ENCODE measurements at regions not wholly inside any gene's neighbourhood (a gene's known extent, or its start where the extent isn't known, plus 50 kb on each side); places are given as distances from the start of the nearest gene placed in this dataset.

DNA sequence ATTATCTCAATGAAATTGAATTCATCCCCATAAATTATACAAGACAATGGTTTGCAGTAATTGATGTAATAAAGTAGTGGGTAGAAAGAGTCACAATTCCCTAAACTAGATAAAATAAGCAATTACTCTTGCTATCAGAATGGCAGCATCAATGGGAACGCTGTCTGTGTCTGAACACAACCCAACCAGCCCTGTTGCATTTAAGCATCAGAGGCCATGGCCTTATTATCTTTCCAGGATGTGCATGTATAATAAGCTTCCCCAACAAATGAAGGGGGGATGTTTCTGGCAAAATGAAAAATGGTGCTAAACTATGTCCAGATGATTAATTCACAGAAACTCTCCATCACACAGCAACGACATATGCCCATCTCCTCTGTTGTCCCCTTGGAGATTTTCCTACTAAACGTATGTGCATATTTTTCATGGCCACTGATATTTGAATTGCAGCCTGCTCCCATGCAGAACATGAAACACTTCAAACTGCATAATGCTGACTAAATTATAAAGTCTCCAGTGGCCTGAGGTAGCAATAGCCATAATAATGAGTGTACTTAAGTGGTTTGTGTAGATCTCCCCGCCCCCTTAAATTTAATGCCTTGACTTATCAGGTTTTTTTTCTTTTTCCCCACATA is 306.9 kb upstream of the ADAMTS16 start:
- ATAC-seq: no peak
- Histone ChIP-seq H3K27ac (no peak overlapping the region), H3K4me1 (no peaks in the 10 kb centered on the region), H3K36me3 (no peaks in the 10 kb centered on the region), H3K4me3 (no peak overlapping the region), H3K27me3 (no peaks in the 10 kb centered on the region), H3K9me3 (no peaks in the 10 kb centered on the region)
- 29% methylated on average over 4 of the region's 4 CpGs for WGBS (ENCODE audit: insufficient coverage, low coverage, low lambda C conversion rate, missing lambda C conversion rate)
- TF ChIP-seq, protein P1, sequence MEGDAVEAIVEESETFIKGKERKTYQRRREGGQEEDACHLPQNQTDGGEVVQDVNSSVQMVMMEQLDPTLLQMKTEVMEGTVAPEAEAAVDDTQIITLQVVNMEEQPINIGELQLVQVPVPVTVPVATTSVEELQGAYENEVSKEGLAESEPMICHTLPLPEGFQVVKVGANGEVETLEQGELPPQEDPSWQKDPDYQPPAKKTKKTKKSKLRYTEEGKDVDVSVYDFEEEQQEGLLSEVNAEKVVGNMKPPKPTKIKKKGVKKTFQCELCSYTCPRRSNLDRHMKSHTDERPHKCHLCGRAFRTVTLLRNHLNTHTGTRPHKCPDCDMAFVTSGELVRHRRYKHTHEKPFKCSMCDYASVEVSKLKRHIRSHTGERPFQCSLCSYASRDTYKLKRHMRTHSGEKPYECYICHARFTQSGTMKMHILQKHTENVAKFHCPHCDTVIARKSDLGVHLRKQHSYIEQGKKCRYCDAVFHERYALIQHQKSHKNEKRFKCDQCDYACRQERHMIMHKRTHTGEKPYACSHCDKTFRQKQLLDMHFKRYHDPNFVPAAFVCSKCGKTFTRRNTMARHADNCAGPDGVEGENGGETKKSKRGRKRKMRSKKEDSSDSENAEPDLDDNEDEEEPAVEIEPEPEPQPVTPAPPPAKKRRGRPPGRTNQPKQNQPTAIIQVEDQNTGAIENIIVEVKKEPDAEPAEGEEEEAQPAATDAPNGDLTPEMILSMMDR (IDR thresholded peaks at IDR 0.05): no peak
- TF ChIP-seq POLR2A (IDR thresholded peaks at IDR 0.05): no peak
- no peak for DNase-seq
- intact Hi-C loops (cut with DNase I): no loop called here

DNA sequence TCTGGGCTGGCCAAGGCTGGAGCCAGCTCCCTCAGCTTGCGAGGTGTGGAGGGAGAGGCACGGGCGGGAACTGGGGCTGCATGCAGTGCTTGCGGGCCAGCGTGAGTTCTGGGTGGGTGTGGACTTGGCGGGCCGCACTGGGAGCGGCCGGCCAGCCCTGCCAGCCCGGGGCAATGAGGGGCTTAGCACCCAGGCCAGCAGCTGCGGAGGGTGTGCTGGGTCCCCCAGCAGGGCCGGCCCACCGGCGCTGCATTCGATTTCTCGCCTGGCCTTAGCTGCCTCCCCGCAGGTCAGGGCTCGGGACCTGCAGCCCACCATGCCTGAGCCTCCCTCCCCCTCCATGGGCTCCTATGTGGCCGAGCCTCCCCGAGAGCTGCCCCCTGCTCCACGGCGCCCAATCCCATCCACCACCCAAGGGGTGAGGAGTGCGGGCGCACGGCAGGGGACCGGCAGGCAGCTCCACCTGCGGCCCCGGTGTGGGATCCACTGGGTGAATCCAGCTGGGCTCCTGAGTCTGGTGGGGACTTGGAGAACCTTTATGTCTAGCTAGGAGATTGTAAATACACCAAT is 302.6 kb upstream of the ADAMTS16 start:
- H3K4me3 ChIP-seq: no peak overlapping the region
- H3K27me3 ChIP-seq: no peaks in the 10 kb centered on the region
- H3K36me3 ChIP-seq: no peaks in the 10 kb centered on the region
- no peak for DNase-seq
- ATAC-seq: no peak
- H3K27ac ChIP-seq: no peak overlapping the region
- intact Hi-C loops (cut with DNase I): no loop called here
- no CpG with 5 or more reads among the region's 28 CpGs for WGBS (ENCODE audit: insufficient coverage, low coverage, low lambda C conversion rate, missing lambda C conversion rate)
- no peak for TF ChIP-seq POLR2A (IDR thresholded peaks at IDR 0.05)
- TF ChIP-seq, protein P1 (IDR thresholded peaks at IDR 0.05): no peak
- H3K9me3 ChIP-seq: no peaks in the 10 kb centered on the region
- H3K4me1 ChIP-seq: no peaks in the 10 kb centered on the region

DNA sequence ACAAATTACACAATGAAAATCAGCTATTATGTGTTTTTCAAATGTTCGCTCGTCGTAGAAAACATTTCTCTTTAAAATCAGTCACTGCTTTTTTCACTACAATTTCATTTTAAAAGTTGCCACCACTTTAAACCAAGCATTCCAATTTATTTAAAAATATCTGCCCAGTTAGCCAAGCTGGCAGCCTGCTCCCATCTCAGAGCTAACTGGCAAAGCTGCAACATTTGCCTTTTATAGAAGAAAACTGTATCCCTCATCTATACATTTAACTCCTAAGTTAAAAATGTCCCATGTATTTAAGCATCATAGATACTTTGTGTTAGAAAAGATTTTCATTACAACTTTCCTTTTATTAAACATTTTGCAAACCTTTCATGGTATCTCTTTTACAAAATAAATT is 294.9 kb upstream of the ADAMTS16 start:
- no peaks in the 10 kb centered on the region for H3K36me3 ChIP-seq
- no peak overlapping the region for H3K4me3 ChIP-seq
- DNase-seq (no peak), ATAC-seq (no peak)
- H3K4me1 ChIP-seq: no peaks in the 10 kb centered on the region
- intact Hi-C loops (cut with DNase I): no loop called here
- no peak overlapping the region for H3K27ac ChIP-seq
- TF ChIP-seq POLR2A (IDR thresholded peaks at IDR 0.05): no peak
- H3K9me3 ChIP-seq: no peaks in the 10 kb centered on the region
- no peaks in the 10 kb centered on the region for H3K27me3 ChIP-seq
- 66% methylated on average over 3 of the region's 3 CpGs for WGBS (ENCODE audit: insufficient coverage, low coverage, low lambda C conversion rate, missing lambda C conversion rate)

DNA sequence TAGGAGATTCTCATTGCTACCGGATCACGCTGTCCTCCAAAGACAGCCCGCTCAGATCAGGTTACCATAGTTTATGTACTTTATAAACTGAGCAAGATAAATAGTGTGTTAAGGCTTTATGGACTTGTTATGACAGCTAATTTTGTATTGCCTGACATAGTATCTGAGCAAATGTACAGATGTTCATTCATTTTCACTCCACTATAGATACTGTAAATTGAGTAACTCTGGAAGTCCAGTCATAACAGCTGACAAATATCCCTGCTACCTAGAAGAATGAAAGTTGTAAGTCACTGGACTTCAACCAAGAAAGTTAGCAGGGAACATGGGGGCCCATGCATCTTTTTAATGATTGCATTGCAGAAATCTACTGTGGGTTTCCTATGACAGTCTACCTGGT is 292.4 kb upstream of the ADAMTS16 start:
- ATAC-seq (no peak), DNase-seq (no peak)
- Histone ChIP-seq H3K9me3 (no peaks in the 10 kb centered on the region), H3K27me3 (no peaks in the 10 kb centered on the region), H3K27ac (no peak overlapping the region), H3K4me3 (no peak overlapping the region), H3K4me1 (no peaks in the 10 kb centered on the region), H3K36me3 (no peaks in the 10 kb centered on the region)
- WGBS (ENCODE audit: insufficient coverage, low coverage, low lambda C conversion rate, missing lambda C conversion rate): 87% methylated on average over 3 of the region's 3 CpGs
- TF ChIP-seq POLR2A (IDR thresholded peaks at IDR 0.05): no peak
- TF ChIP-seq, protein P1 (IDR thresholded peaks at IDR 0.05): no peak
- intact Hi-C loops (cut with DNase I): no loop called here

DNA sequence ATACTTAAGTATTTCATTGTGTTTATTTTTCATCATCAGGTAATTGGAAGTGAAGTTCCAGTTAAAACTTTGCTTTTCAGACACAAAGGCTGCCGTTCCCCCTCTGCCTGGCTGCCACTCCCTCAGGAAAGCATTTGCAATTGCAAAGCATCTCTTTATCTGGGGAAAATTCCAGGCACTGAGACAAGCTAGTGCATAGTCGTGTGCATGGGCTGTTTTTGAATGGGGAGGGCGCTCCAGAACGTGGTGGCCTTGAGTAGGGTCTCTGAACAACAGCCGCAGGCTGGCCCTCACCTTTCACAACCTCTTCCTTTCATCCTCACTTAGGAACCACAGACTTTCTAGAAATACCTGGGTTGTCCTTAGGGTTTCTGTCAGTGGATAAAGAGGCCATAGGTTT is 285.1 kb upstream of the ADAMTS16 start:
- 26% methylated on average over 4 of the region's 5 CpGs for WGBS (ENCODE audit: insufficient coverage, low coverage, low lambda C conversion rate, missing lambda C conversion rate)
- Histone ChIP-seq H3K4me3 (no peak overlapping the region), H3K27ac (no peak overlapping the region), H3K36me3 (no peaks in the 10 kb centered on the region), H3K9me3 (no peaks in the 10 kb centered on the region), H3K4me1 (peaks cover 0 to 3% (median 0%) of the 10 kb centered on the region in 4 donors), H3K27me3 (no peaks in the 10 kb centered on the region)
- intact Hi-C loops (cut with DNase I): no loop called here
- no peak for TF ChIP-seq POLR2A (IDR thresholded peaks at IDR 0.05)
- TF ChIP-seq, protein P1 (IDR thresholded peaks at IDR 0.05): no peak
- ATAC-seq (no peak), DNase-seq (no peak)
